H1 (cell line): ENCODE measurements at regions not wholly inside any gene's neighbourhood (a gene's known extent, or its start where the extent isn't known, plus 50 kb on each side); places are given as distances from the start of the nearest gene placed in this dataset.

Experiments
- ATF2 ChIP-seq: IDR thresholded peaks from 2 replicates; pipeline ENCODE4 v1.6.1; 2012; ENCODE audit warnings: low read length, inconsistent platforms
- CTCF ChIP-seq, 3 experiments: IDR thresholded peaks; 1 replicate in 2 of 3; 2 replicates in 1 of 3; pipeline versions ENCODE4 v1.5.1 to v1.6.1; 2011; ENCODE audit warnings: low read length in 3 of 3, mild to moderate bottlenecking in 3 of 3, inconsistent platforms in 2 of 3, low read depth in 1 of 3, moderate library complexity in 1 of 3; ENCODE audit not compliant: insufficient read depth in 1 of 3; ENCODE audit errors: control extremely low read depth in 1 of 3
- EP300 ChIP-seq, 2 experiments: IDR thresholded peaks; 1 replicate in 1 of 2; 2 replicates in 1 of 2; pipeline ENCODE4 v1.6.1; 2011 to 2012; ENCODE audit warnings: low read depth in 2 of 2, low read length in 2 of 2, mild to moderate bottlenecking in 2 of 2, borderline replicate concordance in 1 of 2, inconsistent platforms in 1 of 2, moderate library complexity in 1 of 2
- POLR2AphosphoS5 ChIP-seq: IDR thresholded peaks from 2 replicates; pipeline ENCODE4 v1.6.1; 2011; ENCODE audit warnings: low read depth, low read length
- RBBP5 ChIP-seq: IDR thresholded peaks from 2 replicates; pipeline ENCODE4 v1.7.1; 2012; ENCODE audit warnings: low read depth, mild to moderate bottlenecking, inconsistent platforms, low read length, moderate library complexity, borderline replicate concordance
- SIN3A ChIP-seq, 2 experiments: IDR thresholded peaks in 1 of 2; conservative IDR thresholded peaks in 1 of 2; 2 replicates each; pipeline ENCODE4 v1.6.1; 2011 to 2012; ENCODE audit warnings: low read length in 2 of 2, improper control_type of control experiment in 1 of 2, low read depth in 1 of 2, mild to moderate bottlenecking in 1 of 2

- TF ChIP-seq SIN3A (conservative IDR thresholded peaks at IDR 0.05 in 1 of 2, IDR thresholded peaks at IDR 0.05 in 1 of 2; ENCODE audit: low read depth in 1 of 2, low read length in 2 of 2) (no peak), POLR2AphosphoS5 (no peak), CTCF (IDR thresholded peaks at IDR 0.05; ENCODE audit: control extremely low read depth in 1 of 3, insufficient read depth in 1 of 3, low read depth in 1 of 3, low read length in 3 of 3) (no peak), EP300 (IDR thresholded peaks at IDR 0.05; ENCODE audit: borderline replicate concordance in 1 of 2, low read depth in 2 of 2, low read length in 2 of 2) (no peak), ATF2 (no peak), RBBP5 (no peak)
Measured at GRCh38 chr2:145190031-145190703, 670.2 kb upstream of the ZEB2 start.
